ENCODE measurements at regions not wholly inside any gene's neighbourhood (a gene's known extent, or its start where the extent isn't known, plus 50 kb on each side); places are given as distances from the start of the nearest gene placed in this dataset.

- no peak overlapping the region for H3K9ac ChIP-seq (replicated peaks; ENCODE audit: extremely low read depth, insufficient read depth, low read length)
- H3K4me1 ChIP-seq (ENCODE audit: control insufficient read depth, extremely low read depth, insufficient read depth, low read length), result peaks cover 3% of the 10 kb centered on the region
- no peak overlapping the region for H3K27ac ChIP-seq (ENCODE audit: insufficient read depth, low read depth, low read length)
- no peak overlapping the region for H3K4me3 ChIP-seq (replicated peaks in 1 of 3; ENCODE audit: insufficient read depth in 1 of 3, low read depth in 1 of 3, low read length in 3 of 3)
- TF ChIP-seq FOS (IDR thresholded peaks at IDR 0.05; ENCODE audit: borderline replicate concordance, insufficient read depth, low read length) (no peak), POLR2AphosphoS5 (IDR thresholded peaks at IDR 0.05; ENCODE audit: insufficient read depth, low read depth, low read length) (no peak), POLR2A (IDR thresholded peaks at IDR 0.05; ENCODE audit: low read depth, low read length) (no peak), MYC (IDR thresholded peaks at IDR 0.05; ENCODE audit: low read depth, low read length) (no peak), JUN (IDR thresholded peaks at IDR 0.05; ENCODE audit: borderline replicate concordance, insufficient read depth, insufficient read length, low read depth) (no peak), GATA2 (IDR thresholded peaks at IDR 0.05; ENCODE audit: insufficient read depth, insufficient read length, low read depth, low read length) (no peak), CTCF (IDR thresholded peaks at IDR 0.05; ENCODE audit: extremely low read depth in 1 of 2, insufficient read depth in 1 of 2, low read depth in 1 of 2, low read length in 2 of 2) (no peak), MAX (IDR thresholded peaks at IDR 0.05; ENCODE audit: insufficient read depth, insufficient read length) (no peak), EZH2 (IDR thresholded peaks at IDR 0.05; ENCODE audit: borderline replicate concordance, low read depth, low read length, severe bottlenecking) (no peak)
- ChIA-PET POLR2A (no interaction called here), CTCF (interaction anchor here (1.1 to 1.3 kb wide), 2 partner anchors 7 to 10 kb away, joined by 3 to 5 read pairs; no protein-coding TSS in a partner anchor)
- no peak overlapping the region for H2AFZ ChIP-seq (ENCODE audit: low read depth, low read length)
- FAIRE-seq (no peak), DNase-seq (ENCODE audit: low read depth, low spot score) (no peak)
- intact Hi-C loops (cut with micrococcal nuclease) (no loop called here), dilution Hi-C loops (cut with MboI; ENCODE audit: extremely low pct_ligation_motif_present, low sequenced_read_pairs) (no loop called here)
- no peak overlapping the region for H3K4me2 ChIP-seq (ENCODE audit: insufficient read depth, low read length)
- H3K36me3 ChIP-seq (ENCODE audit: control insufficient read depth in 2 of 2, extremely low read depth in 1 of 2, insufficient read depth in 2 of 2, low read length in 2 of 2), result no peaks in the 10 kb centered on the region
- H3K79me2 ChIP-seq (ENCODE audit: control insufficient read depth, insufficient read depth, low read length), result no peaks in the 10 kb centered on the region
- no peaks in the 10 kb centered on the region for H3K9me3 ChIP-seq (replicated peaks; ENCODE audit: control insufficient read depth, insufficient read depth, low read length)
- no peaks in the 10 kb centered on the region for H3K27me3 ChIP-seq (ENCODE audit: control insufficient read depth in 2 of 2, insufficient read depth in 2 of 2, low read length in 2 of 2)
- H4K20me1 ChIP-seq (replicated peaks; ENCODE audit: control insufficient read depth, extremely low read depth, insufficient read depth, low read length), result no peaks in the 10 kb centered on the region
- H3K9me1 ChIP-seq (replicated peaks; ENCODE audit: control insufficient read depth, extremely low read depth, insufficient read depth, low read length), result no peaks in the 10 kb centered on the region
- BruUV-seq (replicated peaks), result no TSS peak
Observed at GRCh38 chr9:129341171-129341986, 163.3 kb upstream of the IER5L start.

All from endothelial cell of umbilical vein (primary cell).